ENCODE measurements at regions not wholly inside any gene's neighbourhood (a gene's known extent, or its start where the extent isn't known, plus 50 kb on each side); places are given as distances from the start of the nearest gene placed in this dataset.

DNA sequence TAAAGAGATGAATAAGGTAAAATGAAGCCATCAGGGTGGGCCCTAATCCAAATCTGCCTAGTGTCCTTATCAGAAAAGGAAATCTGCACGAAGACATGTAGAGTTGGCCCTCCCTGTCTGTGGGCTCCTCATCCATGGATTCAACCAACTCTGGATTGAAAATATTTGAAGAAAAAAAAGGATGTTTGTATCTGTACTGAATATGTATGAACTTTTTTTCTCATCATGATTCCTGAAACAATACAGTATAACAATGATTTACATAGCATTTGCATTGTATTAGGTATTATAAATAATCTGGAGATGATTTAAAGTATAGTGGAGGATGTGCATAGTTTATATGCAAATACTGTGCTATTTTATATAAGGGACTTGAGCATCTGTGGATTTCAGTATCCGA is 59.0 kb upstream of the SMAD6 start:
- TF ChIP-seq, protein P1, sequence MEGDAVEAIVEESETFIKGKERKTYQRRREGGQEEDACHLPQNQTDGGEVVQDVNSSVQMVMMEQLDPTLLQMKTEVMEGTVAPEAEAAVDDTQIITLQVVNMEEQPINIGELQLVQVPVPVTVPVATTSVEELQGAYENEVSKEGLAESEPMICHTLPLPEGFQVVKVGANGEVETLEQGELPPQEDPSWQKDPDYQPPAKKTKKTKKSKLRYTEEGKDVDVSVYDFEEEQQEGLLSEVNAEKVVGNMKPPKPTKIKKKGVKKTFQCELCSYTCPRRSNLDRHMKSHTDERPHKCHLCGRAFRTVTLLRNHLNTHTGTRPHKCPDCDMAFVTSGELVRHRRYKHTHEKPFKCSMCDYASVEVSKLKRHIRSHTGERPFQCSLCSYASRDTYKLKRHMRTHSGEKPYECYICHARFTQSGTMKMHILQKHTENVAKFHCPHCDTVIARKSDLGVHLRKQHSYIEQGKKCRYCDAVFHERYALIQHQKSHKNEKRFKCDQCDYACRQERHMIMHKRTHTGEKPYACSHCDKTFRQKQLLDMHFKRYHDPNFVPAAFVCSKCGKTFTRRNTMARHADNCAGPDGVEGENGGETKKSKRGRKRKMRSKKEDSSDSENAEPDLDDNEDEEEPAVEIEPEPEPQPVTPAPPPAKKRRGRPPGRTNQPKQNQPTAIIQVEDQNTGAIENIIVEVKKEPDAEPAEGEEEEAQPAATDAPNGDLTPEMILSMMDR (conservative IDR thresholded peaks at IDR 0.05 in 1 of 2, IDR thresholded peaks at IDR 0.05 in 1 of 2; ENCODE audit: extremely low read depth in 1 of 2, insufficient read depth in 1 of 2, low read depth in 1 of 2, low read length in 2 of 2) = no peak
- no peak for TF ChIP-seq EZH2 (IDR thresholded peaks at IDR 0.05; ENCODE audit: borderline replicate concordance, low read length)

Measured in mammary epithelial cell (primary cell).